Heart left ventricle (tissue), 16 donors: ENCODE measurements at regions not wholly inside any gene's neighbourhood (a gene's known extent, or its start where the extent isn't known, plus 50 kb on each side); places are given as distances from the start of the nearest gene placed in this dataset.

Experiments
- ATAC-seq, 4 donors: fragments of 200-7000 bp; cut with Tn5 transposase; one replicate each; pipeline ENCODE4 v1.9.1; 2020 to 2022; ENCODE audit warnings: moderate library complexity in 4 of 4, mild to moderate bottlenecking in 3 of 4, moderate number of reproducible peaks in 1 of 4
- DNase-seq, 5 donors: peaks; one replicate each; pipeline ENCODE4 v3.0.0-alpha.2; 2020
- H3K27ac ChIP-seq, 12 donors: fragments of 200-600 bp; sonication (generic) in 4 of 12; one replicate each; pipeline versions ENCODE4 v1.5.0 to v1.8.0; 2016 to 2022; ENCODE audit warnings: mild to moderate bottlenecking in 2 of 12
- H3K27me3 ChIP-seq, 9 donors: fragments of 200-600 bp; sonication (generic) in 2 of 9; one replicate each; pipeline versions ENCODE4 v1.5.1 to v1.8.0; 2016 to 2022; ENCODE audit warnings: mild to moderate bottlenecking in 3 of 9
- H3K36me3 ChIP-seq, 9 donors: fragments of 200-600 bp; sonication (generic) in 2 of 9; one replicate each; pipeline versions ENCODE4 v1.5.0 to v1.8.0; 2018 to 2022; ENCODE audit warnings: mild to moderate bottlenecking in 2 of 9
- H3K4me1 ChIP-seq, 12 donors: fragments of 200-600 bp; sonication (generic) in 4 of 12; one replicate each; pipeline versions ENCODE4 v1.5.0 to v1.8.0; 2016 to 2022; ENCODE audit warnings: mild to moderate bottlenecking in 3 of 12
- H3K4me3 ChIP-seq, 12 donors: fragments of 200-600 bp; sonication (generic) in 4 of 12; one replicate each; pipeline versions ENCODE4 v1.5.0 to v1.8.0; 2017 to 2022; ENCODE audit warnings: mild to moderate bottlenecking in 9 of 12, moderate library complexity in 4 of 12
- H3K9me3 ChIP-seq, 12 donors: fragments of 200-600 bp; sonication (generic) in 4 of 12; one replicate each; pipeline versions ENCODE4 v1.5.0 to v1.8.0; 2016 to 2022; ENCODE audit warnings: mild to moderate bottlenecking in 1 of 12
- CTCF ChIP-seq, 12 donors: fragments of 200-600 bp; sonication (generic) in 4 of 12; IDR thresholded peaks; one replicate each; pipeline versions ENCODE4 v1.5.0 to v1.8.0; 2018 to 2022; ENCODE audit warnings: antibody characterized with exemption in 12 of 12, mild to moderate bottlenecking in 5 of 12
- POLR2A ChIP-seq, 2 donors: fragments of 450-650 bp; IDR thresholded peaks; one replicate each; pipeline ENCODE4 v1.6.1; 2017; ENCODE audit warnings: antibody characterized with exemption in 2 of 2, mild to moderate bottlenecking in 2 of 2, moderate library complexity in 2 of 2
- WGBS, 4 donors: extraction: QIAGEN DNeasy Blood & Tissue Kit in 2 of 4; methylation state at CpG; one replicate each; pipeline versions ENCODE4 v1.1.5 to v1.1.7; 2013 to 2018; 5-methylcytosine and 5-hydroxymethylcytosine counted together
- intact Hi-C, 10 donors: fragments of 100-400 bp; cut with DNase I; formaldehyde crosslinking; loops; one replicate each; pipeline versions ENCODE4 v1.11.1 to v1.14.2; 2022
- donor health status: ischemic (EF 13 %, LVEDD 7.1; RV severe dilation, severe dysfunction).
- donor health status: healthy with polysubstance abuse.
- donor health status: DM: no; HTN: yes; CAD: no.
- donor health status: DM: no; HTN: no; CAD: no.
- donor health status: ischemic (EF 25% LVEDD 6.9; RV normal size, moderate dysfunction).
- donor health status: ischemic (EF 25% LVEDD 5.7; RV mildly dilated, moderate dysfunction).
- donor health status: healthy.
- donor health status: DM: yes; HTN: yes; CAD: no.
- donor health status: ischemic (EF 35%, LVEDD 5.7; RV mildly dilated, moderate dysfunction).
- donor health status: nonischemic (EF 11% LVEDD 7.7; RV severe dilation, severe dysfunction).
- donor health status: DM: yes; HTN: yes; CAD: no.
- donor health status: PGD.
- donor health status: ischemic (EF 29% LVEDD 5.4; RV normal size, mild dysfunction).
- donor health status: nonischemic (EF 23%, LVEDD 6.1; RV moderate dilation, normal function).

- H3K27ac ChIP-seq, result no peak overlapping the region
- H3K9me3 ChIP-seq, result peaks cover 0 to 22% (median 10%) of the 10 kb centered on the region in 12 donors
- WGBS, 4 donors, result 74 to 87% (median 76%) methylated on average over 1 to 2 of the region's 2 CpGs
- no peak overlapping the region for H3K4me3 ChIP-seq
- intact Hi-C loops, result no loop called here
- H3K4me1 ChIP-seq, result no peaks in the 10 kb centered on the region
- ATAC-seq (no peak), DNase-seq (no peak)
- TF ChIP-seq CTCF (IDR thresholded peaks at IDR 0.05) (no peak), POLR2A (IDR thresholded peaks at IDR 0.05) (no peak)
- H3K36me3 ChIP-seq, result no peaks in the 10 kb centered on the region
- no peaks in the 10 kb centered on the region for H3K27me3 ChIP-seq
Observed at GRCh38 chr9:117597977-117598376, 106.2 kb upstream of the TLR4 start.

GRCh38 chr9:117596678-117597077 is 107.5 kb upstream of the TLR4 start:
- H3K4me1 ChIP-seq, result no peaks in the 10 kb centered on the region
- no peak overlapping the region for H3K4me3 ChIP-seq
- intact Hi-C loops, result no loop called here
- no peak for ATAC-seq
- no peak for DNase-seq
- 24 to 49% (median 29%) methylated on average over 2 of the region's 2 CpGs for WGBS, 4 donors
- H3K36me3 ChIP-seq, result no peaks in the 10 kb centered on the region
- TF ChIP-seq CTCF (IDR thresholded peaks at IDR 0.05) (no peak), POLR2A (IDR thresholded peaks at IDR 0.05) (no peak)
- H3K27ac ChIP-seq, result no peak overlapping the region
- no peaks in the 10 kb centered on the region for H3K27me3 ChIP-seq
- peaks cover 0 to 22% (median 8%) of the 10 kb centered on the region in 12 donors for H3K9me3 ChIP-seq

DNA sequence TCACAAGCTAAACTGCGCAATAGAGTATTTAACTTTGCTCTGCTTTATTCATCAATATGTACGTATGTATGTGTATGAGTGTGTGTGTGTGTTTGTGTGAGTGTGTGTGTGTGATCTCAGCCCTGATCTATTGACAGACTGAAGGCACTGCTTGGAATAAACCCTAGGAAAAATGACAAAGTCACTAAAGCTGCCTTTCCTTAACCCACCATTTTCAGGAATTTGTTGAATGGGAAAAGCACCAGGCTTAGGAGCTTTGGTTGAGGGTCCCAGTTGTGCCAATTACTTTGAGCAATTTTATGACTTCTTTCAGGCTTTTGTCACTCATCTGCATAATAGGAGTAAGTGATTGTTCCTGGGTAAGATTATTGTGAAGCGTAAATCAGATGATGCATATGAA is 108.6 kb upstream of the TLR4 start:
- Histone ChIP-seq H3K4me3 (no peak overlapping the region), H3K27ac (no peak overlapping the region), H3K4me1 (no peaks in the 10 kb centered on the region), H3K27me3 (no peaks in the 10 kb centered on the region), H3K36me3 (no peaks in the 10 kb centered on the region), H3K9me3 (peaks cover 0 to 19% (median 4%) of the 10 kb centered on the region in 12 donors)
- ATAC-seq (no peak), DNase-seq (no peak)
- TF ChIP-seq CTCF (IDR thresholded peaks at IDR 0.05) (no peak), POLR2A (IDR thresholded peaks at IDR 0.05) (no peak)
- intact Hi-C loops, result no loop called here
- 86 to 93% (median 90%) methylated on average over 3 of the region's 3 CpGs for WGBS, 4 donors

DNA sequence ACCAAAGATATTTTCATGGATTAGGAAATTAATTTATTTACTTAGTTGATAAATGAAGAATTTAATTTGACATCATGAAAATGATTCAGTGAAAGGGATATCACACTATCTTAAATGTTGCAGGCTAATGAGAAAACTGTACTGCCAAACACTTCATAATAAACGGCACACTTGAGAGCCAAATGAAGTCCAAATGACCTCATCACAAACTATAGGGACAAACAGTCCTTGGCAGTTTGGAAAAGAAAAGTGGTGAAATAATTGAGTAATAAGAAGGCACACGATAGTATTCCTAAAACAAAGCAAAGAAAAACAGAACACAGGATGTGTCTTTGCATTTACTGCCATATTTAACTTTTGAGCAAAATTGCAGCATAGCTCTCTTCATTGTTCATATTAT is 116.9 kb upstream of the TLR4 start:
- DNase-seq, result no peak
- WGBS, 4 donors, result 59 to 67% (median 65%) methylated on average over 2 of the region's 2 CpGs
- intact Hi-C loops, result no loop called here
- Histone ChIP-seq H3K4me1 (no peaks in the 10 kb centered on the region), H3K9me3 (peaks cover 0 to 15% (median 0%) of the 10 kb centered on the region in 12 donors), H3K27me3 (peaks cover 0 to 3% (median 0%) of the 10 kb centered on the region in 9 donors), H3K27ac (no peak overlapping the region), H3K36me3 (no peaks in the 10 kb centered on the region), H3K4me3 (no peak overlapping the region)
- no peak for TF ChIP-seq CTCF (IDR thresholded peaks at IDR 0.05)
- no peak for TF ChIP-seq POLR2A (IDR thresholded peaks at IDR 0.05)
- no peak for ATAC-seq
